Suppressor macrophage treated with lipopolysaccharide for 4 hours (primary cell): ENCODE measurements at regions not wholly inside any gene's neighbourhood (a gene's known extent, or its start where the extent isn't known, plus 50 kb on each side); places are given as distances from the start of the nearest gene placed in this dataset.
"Not testable (repeated sequence)": the region's sequence is repeated elsewhere in the genome, so short reads cannot be mapped to it uniquely, and the experiment has no call there.

Experiments used
- DNase-seq: peaks from one replicate; pipeline ENCODE4 v3.0.0-alpha.2; 2020

- DNase-seq: no peak
Observed at GRCh38 chr6:28809947-28810658, 113.7 kb downstream of the TRIM27 start.

GRCh38 chr6:28810659-28811053 lies 113.1 kb downstream of the TRIM27 start:
- DNase-seq: no peak

GRCh38 chr6:28811873-28812272 lies 111.9 kb downstream of the TRIM27 start:
- DNase-seq: no peak

- no peak for DNase-seq
Observed at GRCh38 chr6:28812778-28813569, 110.8 kb downstream of the TRIM27 start.

- DNase-seq: no peak
Observed at GRCh38 chr6:28814032-28814976, 109.5 kb downstream of the TRIM27 start.

- no peak for DNase-seq
Observed at GRCh38 chr6:28816339-28816908, 107.4 kb downstream of the TRIM27 start.

- DNase-seq: peak; percentile 26
Observed at GRCh38 chr6:28816909-28817807, 106.6 kb downstream of the TRIM27 start.

GRCh38 chr6:28817808-28818145 lies 106.0 kb downstream of the TRIM27 start:
- DNase-seq: no peak

GRCh38 chr6:28824793-28825731 lies 98.7 kb downstream of the TRIM27 start:
- no peak for DNase-seq

GRCh38 chr6:28825732-28826293 lies 98.0 kb downstream of the TRIM27 start:
- DNase-seq: no peak

- DNase-seq: not testable (repeated sequence)
Observed at GRCh38 chr6:28831683-28832082, 92.1 kb downstream of the TRIM27 start.

GRCh38 chr6:28836703-28837102 lies 87.1 kb downstream of the TRIM27 start:
- not testable (repeated sequence) for DNase-seq

GRCh38 chr6:28838289-28838633 lies 85.5 kb downstream of the TRIM27 start:
- DNase-seq: peak; percentile 84

- DNase-seq: peak; percentile 87
Observed at GRCh38 chr6:28838634-28839442, 84.9 kb downstream of the TRIM27 start.

GRCh38 chr6:28839443-28840120 lies 84.2 kb downstream of the TRIM27 start:
- DNase-seq: no peak

- no peak for DNase-seq
Observed at GRCh38 chr6:28841290-28841689, 82.5 kb downstream of the TRIM27 start.

- DNase-seq: peak; percentile 25
Observed at GRCh38 chr6:28848756-28849155, 75.0 kb downstream of the TRIM27 start.
